ENCODE measurements at regions not wholly inside any gene's neighbourhood (a gene's known extent, or its start where the extent isn't known, plus 50 kb on each side); places are given as distances from the start of the nearest gene placed in this dataset.
"Not testable (repeated sequence)": the region's sequence is repeated elsewhere in the genome, so short reads cannot be mapped to it uniquely, and the experiment has no call there.

DNA sequence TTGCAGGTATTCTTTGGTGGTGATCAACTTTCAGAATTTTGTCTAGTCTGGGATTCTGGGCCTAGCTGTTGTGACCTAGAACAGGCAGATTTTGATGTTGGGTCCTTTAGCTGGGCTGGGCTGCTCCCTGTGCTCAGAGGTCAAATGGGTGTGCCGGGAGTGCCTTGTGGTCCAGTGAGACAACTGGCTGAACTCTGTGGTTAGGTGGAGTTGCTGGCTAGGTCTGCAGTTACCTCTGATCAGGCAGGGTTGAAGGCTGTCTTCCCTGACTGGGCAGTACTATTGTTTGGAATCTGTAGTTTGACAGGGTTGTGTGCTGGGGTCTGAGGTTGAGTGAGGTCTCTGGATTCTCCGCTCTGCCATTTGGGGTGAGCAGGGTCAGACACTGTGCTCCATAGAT is 599.3 kb downstream of the RAPGEF2 start:
- no peaks in the 10 kb centered on the region for H3K4me1 Mint-ChIP-seq
- no peak overlapping the region for H3K27ac Mint-ChIP-seq
- intact Hi-C loops (cut with micrococcal nuclease) = no loop called here
- no peaks in the 10 kb centered on the region for H3K36me3 Mint-ChIP-seq (ENCODE audit: low read depth)
- no peaks in the 10 kb centered on the region for H3K9me3 Mint-ChIP-seq
- H3K27me3 Mint-ChIP-seq = no peaks in the 10 kb centered on the region
- no peak overlapping the region for H3K4me3 Mint-ChIP-seq
- DNase-seq = no peak

DNA sequence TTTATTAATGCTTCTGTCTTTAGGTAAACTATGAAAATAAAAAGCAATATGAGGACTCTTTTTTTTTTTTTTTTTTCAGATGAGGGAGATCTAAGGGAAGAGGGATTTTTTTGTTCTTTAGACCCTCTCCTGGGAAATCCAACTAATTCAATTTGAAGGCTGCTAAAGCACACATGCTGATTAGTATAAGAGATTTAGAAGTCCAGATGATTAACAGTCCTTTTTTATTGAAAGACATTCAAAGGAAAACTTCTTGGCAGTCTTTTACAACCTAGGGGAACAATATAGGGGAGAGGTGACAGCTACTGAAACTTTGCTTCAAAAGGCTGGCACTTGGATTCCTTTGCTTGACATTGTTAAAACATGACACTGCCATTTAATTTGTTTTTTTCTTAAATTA is 602.5 kb downstream of the RAPGEF2 start:
- Mint-ChIP-seq H3K27ac (no peak overlapping the region), H3K9me3 (no peaks in the 10 kb centered on the region), H3K36me3 (ENCODE audit: low read depth) (no peaks in the 10 kb centered on the region), H3K27me3 (no peaks in the 10 kb centered on the region), H3K4me1 (no peaks in the 10 kb centered on the region), H3K4me3 (no peak overlapping the region)
- no peak for DNase-seq
- intact Hi-C loops (cut with micrococcal nuclease) = no loop called here

DNA sequence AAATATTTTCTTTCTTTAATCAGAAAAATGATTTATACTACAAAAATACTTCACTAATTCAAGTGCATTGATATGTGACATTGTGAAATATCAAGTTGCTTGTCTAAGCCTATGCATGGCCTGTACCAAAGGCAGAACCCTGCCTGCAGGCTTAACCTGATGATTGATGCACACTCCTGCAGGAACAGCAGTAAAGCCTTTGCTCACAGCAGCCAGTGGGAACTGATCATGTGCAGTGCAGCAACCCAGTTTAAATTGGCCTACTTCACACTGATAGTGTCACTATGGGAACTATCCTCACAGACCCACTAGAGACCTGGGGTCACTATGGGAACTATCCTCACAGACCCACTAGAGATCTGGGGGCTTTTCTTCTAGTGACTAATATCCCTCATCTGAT is 603.8 kb downstream of the RAPGEF2 start:
- intact Hi-C loops (cut with micrococcal nuclease) = no loop called here
- Mint-ChIP-seq H3K27me3 (no peaks in the 10 kb centered on the region), H3K27ac (no peak overlapping the region), H3K4me1 (no peaks in the 10 kb centered on the region), H3K36me3 (ENCODE audit: low read depth) (no peaks in the 10 kb centered on the region), H3K4me3 (no peak overlapping the region), H3K9me3 (no peaks in the 10 kb centered on the region)
- DNase-seq = no peak

DNA sequence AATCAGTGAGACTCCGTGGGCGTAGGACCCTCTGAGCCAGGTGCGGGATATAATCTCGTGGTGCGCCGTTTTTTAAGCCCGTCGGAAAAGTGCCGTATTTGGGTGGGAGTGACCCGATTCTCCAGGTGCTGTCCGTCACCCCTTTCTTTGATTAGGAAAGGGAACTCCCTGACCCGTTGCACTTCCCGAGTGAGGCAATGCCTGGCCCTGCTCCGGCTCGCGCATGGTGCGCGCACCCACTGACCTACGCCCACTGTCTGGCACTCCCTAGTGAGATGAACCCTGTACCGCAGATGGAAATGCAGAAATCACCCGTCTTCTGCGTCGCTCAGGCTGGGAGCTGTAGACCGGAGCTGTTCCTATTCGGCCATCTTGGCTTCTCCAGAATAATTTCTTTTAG is 612.3 kb downstream of the RAPGEF2 start:
- not testable (repeated sequence) for H3K27ac Mint-ChIP-seq

DNA sequence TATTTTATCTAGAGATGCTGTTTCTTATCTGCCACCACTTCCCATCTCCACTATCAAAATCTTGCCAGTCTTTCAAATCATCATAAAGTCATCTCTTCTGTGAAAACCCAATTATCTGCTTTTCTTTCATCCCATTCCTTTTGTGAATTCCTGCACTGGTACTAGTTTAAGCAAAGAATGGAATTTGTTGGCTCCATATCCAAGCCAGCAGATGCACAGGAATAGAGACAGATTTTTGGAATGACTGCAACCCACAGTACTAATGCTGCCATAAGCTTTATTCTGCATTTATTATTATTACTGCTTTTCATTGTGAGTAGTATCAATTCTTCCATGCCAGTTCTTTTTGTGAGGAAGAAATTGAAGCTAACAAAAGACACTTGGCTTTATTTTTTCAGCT is 616.7 kb downstream of the RAPGEF2 start:
- no peaks in the 10 kb centered on the region for H3K4me1 Mint-ChIP-seq
- H3K27me3 Mint-ChIP-seq = no peaks in the 10 kb centered on the region
- DNase-seq = no peak
- H3K36me3 Mint-ChIP-seq (ENCODE audit: low read depth) = no peaks in the 10 kb centered on the region
- no peaks in the 10 kb centered on the region for H3K9me3 Mint-ChIP-seq
- no peak overlapping the region for H3K4me3 Mint-ChIP-seq
- no peak overlapping the region for H3K27ac Mint-ChIP-seq
- intact Hi-C loops (cut with micrococcal nuclease) = no loop called here

More for the DNA sequence above, 612.3 kb downstream of the RAPGEF2 start:
- H3K4me1 Mint-ChIP-seq; DNase-seq; intact Hi-C loops (cut with micrococcal nuclease); H3K27me3 Mint-ChIP-seq; H3K36me3 Mint-ChIP-seq (ENCODE audit: low read depth); H3K9me3 Mint-ChIP-seq; H3K4me3 Mint-ChIP-seq: not testable (repeated sequence)

DNA sequence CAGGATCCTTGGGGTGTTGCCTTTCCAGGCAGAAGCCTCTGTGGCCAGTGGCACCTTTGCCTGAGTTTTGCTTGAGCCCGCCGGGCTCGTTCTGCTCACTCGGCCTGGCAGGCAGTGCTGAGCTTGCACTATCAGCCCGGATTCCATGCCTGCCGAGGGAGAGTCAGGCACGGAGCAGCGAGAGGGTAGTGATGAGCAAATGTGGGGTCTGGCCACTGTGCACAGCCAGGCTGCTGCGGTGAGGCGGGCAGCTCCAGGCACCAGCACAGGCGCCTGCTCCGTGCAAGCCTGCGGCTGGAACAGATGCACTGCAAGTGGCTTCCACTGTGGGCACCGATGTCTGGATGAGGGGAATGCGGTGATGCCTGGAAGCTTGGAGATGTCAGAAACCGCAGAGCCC is 619.2 kb downstream of the RAPGEF2 start:
- DNase-seq = no peak
- Mint-ChIP-seq H3K27me3 (no peaks in the 10 kb centered on the region), H3K4me3 (no peak overlapping the region), H3K4me1 (no peaks in the 10 kb centered on the region), H3K36me3 (ENCODE audit: low read depth) (no peaks in the 10 kb centered on the region), H3K27ac (no peak overlapping the region), H3K9me3 (no peaks in the 10 kb centered on the region)
- intact Hi-C loops (cut with micrococcal nuclease) = no loop called here

DNA sequence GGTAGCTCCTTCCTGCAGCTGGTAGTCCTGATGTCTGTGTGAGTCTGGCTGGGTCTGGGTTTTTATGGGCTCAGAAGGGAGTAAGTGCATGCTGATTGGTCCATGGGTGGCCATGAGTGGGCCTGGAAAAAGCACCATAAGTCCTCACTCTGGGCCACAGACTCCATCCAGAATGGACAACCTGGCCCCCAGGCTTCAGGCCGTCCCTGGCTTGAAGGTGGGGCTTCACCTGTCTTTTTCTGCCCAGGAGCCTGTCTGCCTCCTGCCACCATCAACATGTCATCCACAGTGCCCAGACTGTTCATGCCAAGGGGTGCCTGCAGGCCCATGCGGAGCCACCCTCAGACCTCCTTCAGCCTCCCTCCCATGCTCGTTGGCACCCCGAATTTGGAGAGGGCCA is 620.0 kb downstream of the RAPGEF2 start:
- intact Hi-C loops (cut with micrococcal nuclease) = no loop called here
- Mint-ChIP-seq H3K27ac (no peak overlapping the region), H3K4me3 (no peak overlapping the region), H3K4me1 (no peaks in the 10 kb centered on the region), H3K9me3 (no peaks in the 10 kb centered on the region), H3K27me3 (no peaks in the 10 kb centered on the region), H3K36me3 (ENCODE audit: low read depth) (no peaks in the 10 kb centered on the region)
- DNase-seq = no peak

DNA sequence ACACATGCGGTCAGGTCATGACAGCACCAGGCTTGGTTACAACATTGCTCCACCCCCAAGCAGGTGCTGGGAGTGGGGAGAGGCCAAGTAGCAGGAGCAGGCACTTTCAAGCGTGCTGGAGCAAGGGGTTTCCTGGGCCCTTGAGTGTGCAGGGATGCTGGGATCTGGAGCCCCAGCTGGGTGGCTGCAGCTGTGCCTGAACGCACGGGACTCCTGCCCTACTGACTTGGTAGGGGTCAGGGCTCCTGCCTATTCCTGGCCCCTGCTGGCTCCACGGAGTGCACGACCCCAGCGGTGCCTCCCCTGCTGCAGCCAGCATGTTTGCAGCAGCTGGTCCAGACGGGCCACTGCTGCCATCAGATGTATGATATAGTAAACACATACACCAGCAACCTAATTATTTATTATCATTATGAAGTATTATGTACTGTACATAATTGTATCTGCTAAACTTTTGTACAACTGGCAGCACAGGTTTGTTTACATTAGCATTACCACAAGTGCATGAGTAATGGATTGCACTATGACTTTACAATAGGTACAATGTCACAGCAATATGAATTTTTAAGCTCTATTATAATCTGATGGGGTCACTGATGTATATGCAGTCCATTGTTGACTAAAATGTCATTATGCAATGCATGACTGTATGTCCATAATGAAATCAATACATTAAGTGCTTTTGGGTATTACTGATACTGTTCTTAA is 620.6 kb downstream of the RAPGEF2 start:
- no peaks in the 10 kb centered on the region for H3K9me3 Mint-ChIP-seq
- no peak overlapping the region for H3K27ac Mint-ChIP-seq
- intact Hi-C loops (cut with micrococcal nuclease) = no loop called here
- no peak overlapping the region for H3K4me3 Mint-ChIP-seq
- no peak for DNase-seq
- no peaks in the 10 kb centered on the region for H3K36me3 Mint-ChIP-seq (ENCODE audit: low read depth)
- no peaks in the 10 kb centered on the region for H3K27me3 Mint-ChIP-seq
- no peaks in the 10 kb centered on the region for H3K4me1 Mint-ChIP-seq

DNA sequence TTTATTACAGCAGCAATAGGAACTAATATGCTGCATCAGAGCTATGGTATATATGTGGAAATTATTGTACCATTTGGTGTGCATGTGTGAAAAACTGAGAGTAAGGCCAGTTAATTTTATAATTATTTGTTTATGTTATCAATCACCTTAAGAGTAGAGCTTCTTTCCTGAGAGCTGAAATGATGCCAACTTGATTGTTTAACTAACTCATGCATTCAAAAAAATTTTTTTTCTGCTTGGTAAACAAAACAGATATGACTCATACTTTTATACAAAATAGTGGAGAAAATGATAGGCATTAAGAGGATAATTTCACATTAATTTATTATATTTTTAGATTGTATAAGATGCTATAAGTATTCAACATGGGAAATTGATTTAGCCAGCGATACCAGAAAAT is 622.7 kb downstream of the RAPGEF2 start:
- H3K27me3 Mint-ChIP-seq = no peaks in the 10 kb centered on the region
- H3K4me3 Mint-ChIP-seq = no peak overlapping the region
- intact Hi-C loops (cut with micrococcal nuclease) = no loop called here
- H3K27ac Mint-ChIP-seq = no peak overlapping the region
- no peak for DNase-seq
- no peaks in the 10 kb centered on the region for H3K36me3 Mint-ChIP-seq (ENCODE audit: low read depth)
- no peaks in the 10 kb centered on the region for H3K4me1 Mint-ChIP-seq
- no peaks in the 10 kb centered on the region for H3K9me3 Mint-ChIP-seq

DNA sequence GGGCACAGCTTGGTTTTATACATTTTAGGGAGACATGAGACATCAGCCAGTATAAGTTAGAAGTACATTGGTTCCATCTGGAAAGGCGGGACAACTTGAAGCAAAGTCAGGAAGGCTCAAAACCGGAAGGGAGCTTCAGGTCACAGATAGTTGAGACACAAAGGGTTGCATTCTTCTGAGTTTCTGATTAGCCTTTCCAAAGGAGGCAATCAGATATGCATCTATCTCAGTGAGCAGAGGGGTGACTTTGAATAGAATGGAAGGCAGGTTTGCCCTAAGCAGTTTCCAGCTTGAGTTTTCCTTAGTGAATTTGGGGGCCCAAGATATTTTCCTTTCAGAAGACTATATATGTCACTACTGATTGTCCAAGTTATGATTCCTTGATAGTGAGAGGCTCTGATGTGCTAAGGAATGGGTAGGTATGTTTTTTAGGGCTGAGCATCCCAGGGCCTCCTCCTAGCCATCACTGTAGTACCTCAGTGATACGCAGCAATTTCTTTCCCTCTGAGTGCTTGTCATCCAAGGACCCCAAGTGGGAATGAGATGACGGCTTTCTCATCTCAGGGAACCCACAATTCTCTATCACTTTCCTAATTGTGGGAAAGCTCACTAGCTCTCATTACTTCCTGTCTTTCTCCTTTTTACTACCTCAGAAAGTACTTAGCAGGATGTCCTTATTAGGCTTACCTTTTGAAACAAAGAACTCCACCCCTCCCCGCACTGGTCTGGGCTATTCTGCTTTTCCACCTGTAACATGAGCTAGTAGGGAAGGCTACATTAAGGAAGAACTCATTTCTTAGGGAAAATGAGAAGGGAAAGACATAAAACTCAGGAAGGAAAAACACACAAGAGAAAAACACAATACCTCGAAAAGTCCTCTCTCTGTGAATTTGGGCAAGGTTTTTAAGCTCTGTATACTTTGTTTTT is 632.7 kb downstream of the RAPGEF2 start:
- Mint-ChIP-seq H3K9me3 (no peaks in the 10 kb centered on the region), H3K4me1 (no peaks in the 10 kb centered on the region), H3K4me3 (no peak overlapping the region), H3K27ac (no peak overlapping the region), H3K27me3 (no peaks in the 10 kb centered on the region), H3K36me3 (ENCODE audit: low read depth) (no peaks in the 10 kb centered on the region)
- DNase-seq = no peak
- intact Hi-C loops (cut with micrococcal nuclease) = no loop called here

DNA sequence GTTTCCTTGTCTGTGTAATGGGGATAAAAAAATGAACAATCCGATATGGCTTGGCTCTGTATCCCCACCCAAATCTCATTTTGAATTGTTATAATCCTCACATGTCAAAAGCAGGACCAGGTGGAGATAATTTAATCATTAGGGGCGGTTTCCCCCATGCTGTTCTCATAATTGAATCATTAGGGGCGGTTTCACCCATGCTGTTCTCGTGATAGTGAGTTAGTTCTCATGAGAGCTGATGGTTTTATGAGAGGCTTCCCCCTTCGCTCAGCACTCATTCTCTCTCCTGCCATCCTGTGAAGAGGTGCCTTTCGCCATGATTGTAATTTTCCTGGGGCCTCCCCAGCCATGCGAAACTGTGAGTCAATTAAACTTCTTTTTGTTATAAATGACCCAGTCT is 633.5 kb downstream of the RAPGEF2 start:
- H3K4me3 Mint-ChIP-seq = no peak overlapping the region
- no peaks in the 10 kb centered on the region for H3K27me3 Mint-ChIP-seq
- no peak overlapping the region for H3K27ac Mint-ChIP-seq
- H3K4me1 Mint-ChIP-seq = no peaks in the 10 kb centered on the region
- DNase-seq = no peak
- no peaks in the 10 kb centered on the region for H3K9me3 Mint-ChIP-seq
- H3K36me3 Mint-ChIP-seq (ENCODE audit: low read depth) = no peaks in the 10 kb centered on the region
- intact Hi-C loops (cut with micrococcal nuclease) = no loop called here

DNA sequence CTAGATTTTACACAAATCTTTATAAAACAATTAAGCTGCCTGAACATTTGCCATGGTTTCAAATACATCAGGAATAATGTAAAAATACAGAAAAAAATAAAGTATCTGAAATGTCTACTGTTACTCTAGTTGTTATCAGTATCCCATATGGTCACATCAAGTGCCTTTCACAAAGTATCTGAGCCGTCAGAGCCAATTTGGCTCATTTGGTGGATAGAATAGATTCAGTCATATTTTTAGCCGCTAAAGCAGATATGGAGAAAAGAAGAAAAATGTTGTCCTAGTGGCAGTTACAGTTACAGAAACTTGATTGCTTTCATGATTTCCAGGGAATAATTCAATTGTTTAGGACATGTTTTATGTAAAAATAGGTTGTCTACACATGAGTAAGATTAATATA is 641.1 kb downstream of the RAPGEF2 start:
- intact Hi-C loops (cut with micrococcal nuclease) = no loop called here
- Mint-ChIP-seq H3K4me3 (no peak overlapping the region), H3K36me3 (ENCODE audit: low read depth) (no peaks in the 10 kb centered on the region), H3K9me3 (no peaks in the 10 kb centered on the region), H3K27ac (no peak overlapping the region), H3K4me1 (no peaks in the 10 kb centered on the region), H3K27me3 (no peaks in the 10 kb centered on the region)
- DNase-seq = no peak

DNA sequence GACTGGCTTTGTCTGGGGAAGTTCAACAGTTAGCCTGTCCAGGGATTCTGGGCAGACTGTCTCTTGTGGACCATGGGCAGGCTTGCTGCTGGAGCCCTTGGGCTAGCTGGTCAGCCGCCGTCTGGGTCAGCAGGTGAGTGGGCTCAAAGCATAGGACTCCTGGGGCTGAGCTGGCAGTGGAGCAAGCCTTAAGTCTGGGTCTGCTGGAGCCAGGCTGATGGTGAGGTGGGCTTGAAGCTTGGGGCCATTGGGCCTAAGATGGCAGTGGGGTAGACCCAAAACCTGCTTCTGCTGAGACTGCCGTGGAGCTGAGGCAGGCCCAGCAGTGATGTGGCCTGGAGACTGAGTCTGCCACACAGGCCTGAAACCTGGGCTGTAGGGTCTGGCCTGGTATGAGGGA is 645.1 kb downstream of the RAPGEF2 start:
- Mint-ChIP-seq H3K27ac (no peak overlapping the region), H3K27me3 (no peaks in the 10 kb centered on the region), H3K4me1 (no peaks in the 10 kb centered on the region), H3K36me3 (ENCODE audit: low read depth) (no peaks in the 10 kb centered on the region), H3K9me3 (peaks cover 4% of the 10 kb centered on the region), H3K4me3 (no peak overlapping the region)
- DNase-seq = no peak
- intact Hi-C loops (cut with micrococcal nuclease) = no loop called here

DNA sequence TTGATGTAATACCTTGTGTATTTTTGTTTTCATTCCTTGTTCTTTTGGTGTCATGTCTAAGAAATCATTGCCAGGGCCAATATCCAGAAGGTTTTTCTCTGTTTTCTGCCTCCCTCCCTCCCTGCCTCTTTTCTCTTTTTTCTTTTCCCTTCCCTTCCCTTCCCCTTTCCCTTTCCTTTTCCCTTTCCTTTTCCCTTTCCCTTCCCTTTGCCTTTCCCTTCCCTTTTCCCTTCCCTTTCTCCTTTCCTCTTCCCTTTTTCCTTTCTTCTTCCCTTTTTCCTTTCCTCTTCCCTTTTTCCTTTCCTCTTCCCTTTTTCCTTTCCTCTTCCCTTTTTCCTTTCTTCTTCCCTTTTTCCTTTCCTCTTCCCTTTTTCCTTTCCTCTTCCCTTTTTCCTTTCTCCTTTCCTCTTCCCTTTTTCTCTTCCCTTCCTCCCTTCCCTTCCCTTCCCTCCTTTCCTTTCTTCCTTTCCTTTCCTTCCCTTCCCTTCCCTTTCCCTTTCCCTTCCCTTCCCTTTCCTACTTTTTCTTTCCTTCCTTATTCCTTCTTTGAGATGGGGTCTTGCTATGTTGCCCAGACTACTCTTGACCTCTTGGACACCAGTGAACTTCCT is 646.1 kb downstream of the RAPGEF2 start:
- intact Hi-C loops (cut with micrococcal nuclease) = no loop called here
- no peak overlapping the region for H3K4me3 Mint-ChIP-seq
- H3K27me3 Mint-ChIP-seq = no peaks in the 10 kb centered on the region

More for the DNA sequence above, 646.1 kb downstream of the RAPGEF2 start:
- Mint-ChIP-seq H3K9me3 (peaks cover 4% of the 10 kb centered on the region), H3K36me3 (ENCODE audit: low read depth) (no peaks in the 10 kb centered on the region), H3K27ac (no peak overlapping the region), H3K4me1 (no peaks in the 10 kb centered on the region)
- DNase-seq = no peak

Measured in activated CD4-positive, alpha-beta T cell treated with anti-CD3 and anti-CD28 coated beads, Interleukin-2, amount 10 ng/mL, durations not matched to agents 24 days and 14 days (primary cell).